ENCODE measurements at regions not wholly inside any gene's neighbourhood (a gene's known extent, or its start where the extent isn't known, plus 50 kb on each side); places are given as distances from the start of the nearest gene placed in this dataset.
"Not testable (repeated sequence)": the region's sequence is repeated elsewhere in the genome, so short reads cannot be mapped to it uniquely, and the experiment has no call there.

GRCh38 chr1:38612951-38613350, 246.6 kb downstream of the RRAGC start:
- DNase-seq, result no peak

GRCh38 chr1:38611664-38612211, 247.8 kb downstream of the RRAGC start:
- no peak for DNase-seq

GRCh38 chr1:38609166-38610025, 250.2 kb downstream of the RRAGC start:
- DNase-seq, result peak in 6 of 56 donors; percentile 2 to 22 (median 12)

- peak in 4 of 56 donors; percentile 4 to 12 (median 10) for DNase-seq
These were observed 251.2 kb downstream of the RRAGC start for GRCh38 chr1:38608202-38608864.

GRCh38 chr1:38607526-38607925, 252.0 kb downstream of the RRAGC start:
- DNase-seq, result no peak

- DNase-seq, result no peak
These were observed 254.5 kb downstream of the RRAGC start for GRCh38 chr1:38605063-38605462.

- no peak for DNase-seq
These were observed 255.7 kb downstream of the RRAGC start for GRCh38 chr1:38603907-38604306.

GRCh38 chr1:38600905-38601304, 258.7 kb downstream of the RRAGC start:
- no peak for DNase-seq

- DNase-seq, result no peak
These were observed 259.3 kb downstream of the RRAGC start for GRCh38 chr1:38600286-38600685.

- DNase-seq, result no peak
These were observed 261.5 kb downstream of the RRAGC start for GRCh38 chr1:38598118-38598517.

GRCh38 chr1:38589036-38589435, 270.5 kb downstream of the RRAGC start:
- peak in 1 of 56 donors; percentile 16 for DNase-seq

- DNase-seq, result no peak
These were observed 271.8 kb downstream of the RRAGC start for GRCh38 chr1:38587766-38588165.

GRCh38 chr1:38586993-38587646, 272.5 kb downstream of the RRAGC start:
- DNase-seq, result peak in 17 of 56 donors; percentile 6 to 57 (median 19)

- DNase-seq, result no peak
These were observed 273.6 kb downstream of the RRAGC start for GRCh38 chr1:38585971-38586370.

- no peak for DNase-seq
These were observed 274.1 kb downstream of the RRAGC start for GRCh38 chr1:38585460-38585859.

- no peak for DNase-seq
These were observed 274.9 kb downstream of the RRAGC start for GRCh38 chr1:38584448-38585355.

- not testable (repeated sequence) for DNase-seq
These were observed 276.3 kb downstream of the RRAGC start for GRCh38 chr1:38583287-38583686.

GRCh38 chr1:38581396-38581795, 278.2 kb downstream of the RRAGC start:
- DNase-seq, result no peak

- DNase-seq, result no peak
These were observed 279.0 kb downstream of the RRAGC start for GRCh38 chr1:38580594-38580993.

GRCh38 chr1:38579056-38579455, 280.5 kb downstream of the RRAGC start:
- no peak for DNase-seq
